HepG2 (cell line): ENCODE measurements at regions not wholly inside any gene's neighbourhood (a gene's known extent, or its start where the extent isn't known, plus 50 kb on each side); places are given as distances from the start of the nearest gene placed in this dataset.

ENCODE experiments used
- ATAC-seq: fragments of 200-7000 bp; cut with Tn5 transposase; 3 replicates; pipeline ENCODE4 v1.9.1; 2020; ENCODE audit warnings: mild to moderate bottlenecking, moderate library complexity
- BruUV-seq: library from RNA; stranded (reverse); fragments of 400-500 nt; replicated peaks from 2 replicates; lab custom pipeline; 2021; lab: Mats Ljungman, UMichigan
- CTCF ChIA-PET: fragments of 300-600 bp; formaldehyde crosslinking; extraction: SDS; loops from one replicate; lab custom pipeline; 2021; ENCODE audit warnings: low total read pairs, inconsistent platforms, low intra/inter-chr PET ratio; lab: Yijun Ruan, JAX
- POLR2A ChIA-PET: fragments of 350-600 bp; sonication (Branson Sonifier 250); formaldehyde crosslinking; loops from one replicate; lab custom pipeline; 2020; ENCODE audit warnings: antibody characterized with exemption, inconsistent platforms; lab: Yijun Ruan, JAX
- DNase-seq: peaks from one replicate; pipeline ENCODE4 v3.0.0-alpha.2; 2015; ENCODE audit warnings: low spot score
- FAIRE-seq: peaks from 3 replicates; lab custom pipeline; 2011; peaks lifted over from hg19 to GRCh38; lab: Jason Lieb, UNC
- H2AFZ ChIP-seq: one replicate; pipeline ENCODE4 v1.6.1; 2011; ENCODE audit warnings: low read length, inconsistent platforms
- H3K27ac ChIP-seq: fragments of 300-600 bp; 3 replicates; pipeline ENCODE4 v1.8.0; 2011; ENCODE audit warnings: mixed run types, mild to moderate bottlenecking, mixed read lengths, low read length, inconsistent platforms; ENCODE audit not compliant: insufficient read depth; ENCODE audit errors: extremely low read length
- H3K27me3 ChIP-seq, 2 experiments: fragments of 200-600 bp in 1 of 2; 2 replicates in 1 of 2; 3 replicates in 1 of 2; pipeline versions ENCODE4 v1.6.0 to v1.8.0; 2011; ENCODE audit warnings: low read length in 2 of 2, mild to moderate bottlenecking in 2 of 2, moderate library complexity in 2 of 2, inconsistent platforms in 1 of 2; ENCODE audit not compliant: insufficient read depth in 2 of 2, control insufficient read depth in 1 of 2
- H3K36me3 ChIP-seq, 2 experiments: fragments of 200-600 bp in 1 of 2; replicated peaks in 1 of 2; 2 replicates in 1 of 2; 3 replicates in 1 of 2; pipeline versions ENCODE4 v1.5.1 to v1.8.0; 2011; ENCODE audit warnings: low read length in 2 of 2, inconsistent platforms in 1 of 2; ENCODE audit not compliant: insufficient read depth in 2 of 2, control insufficient read depth in 1 of 2
- H3K4me1 ChIP-seq: 2 replicates; pipeline ENCODE4 v1.5.1; 2012; ENCODE audit warnings: low read length, inconsistent platforms; ENCODE audit not compliant: insufficient read depth
- H3K4me2 ChIP-seq: 2 replicates; pipeline ENCODE4 v1.6.0; 2011; ENCODE audit warnings: low read depth, low read length, inconsistent platforms
- H3K4me3 ChIP-seq, 3 experiments: fragments of 200-600 bp in 1 of 3; sonication (generic), shearing (Covaris generic) in 1 of 3; replicated peaks in 1 of 3; 2 replicates each; pipeline ENCODE4 v1.5.1; 2011 to 2016; ENCODE audit warnings: low read length in 3 of 3, inconsistent platforms in 2 of 3, low read depth in 2 of 3, mild to moderate bottlenecking in 2 of 3, control low read depth in 1 of 3, mixed read lengths in 1 of 3; ENCODE audit not compliant: insufficient read depth in 1 of 3
- H3K79me2 ChIP-seq: one replicate; pipeline ENCODE4 v1.6.1; 2011; ENCODE audit warnings: low read length, inconsistent platforms; ENCODE audit not compliant: insufficient read depth
- H3K9ac ChIP-seq: 2 replicates; pipeline ENCODE4 v1.6.0; 2011; ENCODE audit warnings: mild to moderate bottlenecking, low read depth, low read length, inconsistent platforms; ENCODE audit not compliant: insufficient read depth
- H3K9me3 ChIP-seq: 2 replicates; pipeline ENCODE4 v1.5.1; 2012; ENCODE audit warnings: mild to moderate bottlenecking, low read length
- H4K20me1 ChIP-seq: 2 replicates; pipeline ENCODE4 v1.6.0; 2011; ENCODE audit warnings: inconsistent platforms, mild to moderate bottlenecking, low read length, moderate library complexity; ENCODE audit not compliant: insufficient read depth
- GTF3A ChIP-seq: sonication (generic); formaldehyde crosslinking; conservative IDR thresholded peaks from 2 replicates; pipeline ENCODE4 v1.4.0; 2020; ENCODE audit warnings: mild to moderate bottlenecking, missing genetic modification reagents
- GZF1 ChIP-seq: sonication (generic); formaldehyde crosslinking; IDR thresholded peaks from 2 replicates; pipeline ENCODE4 v1.5.1; 2020; ENCODE audit warnings: mild to moderate bottlenecking, missing genetic modification reagents
- HNF4G ChIP-seq, 2 experiments: sonication (generic) in 1 of 2; formaldehyde crosslinking in 1 of 2; IDR thresholded peaks; 2 replicates each; pipeline versions ENCODE4 v1.4.0 to v1.6.1; 2011 to 2020; ENCODE audit warnings: borderline replicate concordance in 2 of 2, low read depth in 2 of 2, mild to moderate bottlenecking in 2 of 2, low read length in 1 of 2, missing genetic modification reagents in 1 of 2, moderate library complexity in 1 of 2
- HNRNPL ChIP-seq: fragments of 200-400 bp; formaldehyde crosslinking; IDR thresholded peaks from 2 replicates; pipeline ENCODE4 v1.6.1; 2017; ENCODE audit warnings: mild to moderate bottlenecking, low read depth, low read length
- MXD1 ChIP-seq: sonication (generic); formaldehyde crosslinking; IDR thresholded peaks from 2 replicates; pipeline ENCODE4 v1.4.0; 2020; ENCODE audit warnings: mild to moderate bottlenecking, missing genetic modification reagents
- SIX1 ChIP-seq: sonication (generic); formaldehyde crosslinking; IDR thresholded peaks from 2 replicates; pipeline ENCODE4 v1.4.0; 2020; ENCODE audit warnings: missing genetic modification reagents, borderline replicate concordance
- THAP7 ChIP-seq: sonication (generic); formaldehyde crosslinking; IDR thresholded peaks from 2 replicates; pipeline ENCODE4 v1.8.1; 2023; ENCODE audit warnings: mild to moderate bottlenecking, missing genetic modification reagents
- ZC3H13 ChIP-seq: sonication (generic); formaldehyde crosslinking; IDR thresholded peaks from 2 replicates; pipeline ENCODE4 v1.8.1; 2023; ENCODE audit warnings: mild to moderate bottlenecking, missing genetic modification reagents, moderate library complexity
- ZNF260 ChIP-seq: sonication (generic); formaldehyde crosslinking; IDR thresholded peaks from 2 replicates; pipeline ENCODE4 v1.4.0; 2020; ENCODE audit warnings: missing genetic modification reagents, low read depth, mild to moderate bottlenecking, borderline replicate concordance
- ZNF598 ChIP-seq: sonication (generic); formaldehyde crosslinking; IDR thresholded peaks from 2 replicates; pipeline ENCODE4 v1.5.1; 2020; ENCODE audit warnings: mild to moderate bottlenecking, missing genetic modification reagents, borderline replicate concordance
- ZNF704 ChIP-seq: sonication (generic); formaldehyde crosslinking; IDR thresholded peaks from 2 replicates; pipeline ENCODE4 v1.8.1; 2023; ENCODE audit warnings: mild to moderate bottlenecking, inconsistent platforms, moderate library complexity, missing genetic modification reagents, borderline replicate concordance
- ZNF713 ChIP-seq: sonication (generic); formaldehyde crosslinking; IDR thresholded peaks from 2 replicates; pipeline ENCODE4 v1.4.0; 2020; ENCODE audit warnings: mild to moderate bottlenecking, missing genetic modification reagents
- WGBS: methylation state at CpG from one replicate; pipeline ENCODE4 v1.1.6; 2017; ENCODE audit warnings: low lambda C conversion rate; 5-methylcytosine and 5-hydroxymethylcytosine counted together
- in situ Hi-C: cut with HindIII; loops from 2 replicates; pipeline ENCODE4 v1.10.0; 2017; ENCODE audit warnings: low pct_unique_long_range_greater_than_20kb; ENCODE audit not compliant: extremely low pct_ligation_motif_present
- intact Hi-C: fragments of 100-400 bp; cut with micrococcal nuclease; formaldehyde crosslinking; loops from one replicate; pipeline ENCODE4 v1.10.0; 2022; ENCODE audit not compliant: unreplicated experiment
- TF ChIP-seq, protein P1 (sequence below): sonication (generic); formaldehyde crosslinking; IDR thresholded peaks from 2 replicates; pipeline ENCODE4 v1.5.1; 2020; ENCODE audit warnings: mild to moderate bottlenecking, missing genetic modification reagents, moderate library complexity
- TF ChIP-seq, protein P2 (sequence below): sonication (generic); formaldehyde crosslinking; conservative IDR thresholded peaks from 2 replicates; pipeline ENCODE4 v1.8.0; 2022; ENCODE audit warnings: mild to moderate bottlenecking, moderate library complexity, missing genetic modification reagents
- TF ChIP-seq, protein P3 (sequence below): fragments of 450-650 bp; IDR thresholded peaks from 2 replicates; pipeline ENCODE4 v1.6.1; 2016

DNA sequence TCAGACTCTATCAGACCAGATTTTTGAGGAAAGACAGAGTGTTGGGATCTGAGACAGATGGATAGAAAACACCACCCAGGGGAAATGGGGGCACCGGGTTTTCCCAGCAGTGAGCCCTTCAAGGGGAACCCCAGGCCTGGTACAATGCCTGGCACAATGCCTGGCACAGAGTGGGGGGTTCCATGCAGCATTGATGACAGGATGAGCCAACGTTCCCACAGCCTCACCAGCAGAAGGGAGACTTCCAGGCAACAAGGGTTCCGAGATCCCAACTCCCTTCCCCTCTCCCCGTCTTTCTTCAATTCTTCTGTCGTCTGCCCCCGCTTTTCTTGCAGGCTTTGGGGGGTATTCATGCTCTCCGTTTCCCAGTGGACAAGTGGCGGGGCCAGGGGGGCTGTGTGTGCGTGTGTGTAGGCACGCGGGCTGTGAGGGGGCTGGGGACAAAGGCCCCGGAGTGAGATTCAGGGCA lies 132.1 kb upstream of the HAAO start:
- Histone ChIP-seq H3K79me2 (no peaks in the 10 kb centered on the region), H3K27ac (peak overlapping the region; percentile 88), H3K9me3 (no peaks in the 10 kb centered on the region), H2AFZ (no peak overlapping the region), H3K36me3 (no peaks in the 10 kb centered on the region), H3K4me1 (peaks cover 83% of the 10 kb centered on the region), H3K27me3 (peaks cover 0 to under 1% of the 10 kb centered on the region in 2 experiments; a peak in 1 of 5 replicates), H3K4me3 (peak overlapping the region; percentile 26 to 74 (median 70); a peak in 5 of 6 replicates), H4K20me1 (no peaks in the 10 kb centered on the region), H3K4me2 (peak overlapping the region; percentile 98), H3K9ac (peak overlapping the region; percentile 73)
- ChIA-PET POLR2A (interaction anchor here (2.9 to 10.9 kb wide), 4 partner anchors 11 to 114 kb away, joined by 19 to 169 read pairs (median 23); no protein-coding TSS in a partner anchor), CTCF (no interaction called here)
- no TSS peak for BruUV-seq
- ATAC-seq = no peak
- 33% methylated on average over 12 of the region's 12 CpGs for whole genome bisulfite sequencing
- DNase-seq = no peak
- no peak for FAIRE-seq
- in situ Hi-C loops (no loop called here), intact Hi-C loops (no loop called here)
- TF ChIP-seq, protein P1, sequence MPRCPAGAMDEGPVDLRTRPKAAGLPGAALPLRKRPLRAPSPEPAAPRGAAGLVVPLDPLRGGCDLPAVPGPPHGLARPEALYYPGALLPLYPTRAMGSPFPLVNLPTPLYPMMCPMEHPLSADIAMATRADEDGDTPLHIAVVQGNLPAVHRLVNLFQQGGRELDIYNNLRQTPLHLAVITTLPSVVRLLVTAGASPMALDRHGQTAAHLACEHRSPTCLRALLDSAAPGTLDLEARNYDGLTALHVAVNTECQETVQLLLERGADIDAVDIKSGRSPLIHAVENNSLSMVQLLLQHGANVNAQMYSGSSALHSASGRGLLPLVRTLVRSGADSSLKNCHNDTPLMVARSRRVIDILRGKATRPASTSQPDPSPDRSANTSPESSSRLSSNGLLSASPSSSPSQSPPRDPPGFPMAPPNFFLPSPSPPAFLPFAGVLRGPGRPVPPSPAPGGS (CRISPR knock-in tag) = 0 out of 2 replicates have a peak, but pooled peaks have one; percentile 26
- 0 out of 2 replicates have a peak, but pooled peaks have one; percentile 50 for TF ChIP-seq ZNF713 (CRISPR knock-in tag)
- 0 out of 2 replicates have a peak, but pooled peaks have one; percentile 72 for TF ChIP-seq GTF3A (CRISPR knock-in tag)
- 0 out of 2 replicates have a peak, but pooled peaks have one; percentile 75 for TF ChIP-seq ZNF260 (CRISPR knock-in tag)
- TF ChIP-seq HNF4G (IDR thresholded peaks at IDR 0.05; ENCODE audit: borderline replicate concordance, low read depth, low read length) = no peak
- TF ChIP-seq HNF4G (CRISPR knock-in tag; IDR thresholded peaks at IDR 0.05; ENCODE audit: borderline replicate concordance, low read depth) = peak; percentile 70; the same call in 1 of the 2 replicates
- TF ChIP-seq GZF1 = no peak
- TF ChIP-seq THAP7 (CRISPR knock-in tag) = 0 out of 2 replicates have a peak, but pooled peaks have one; percentile 11
- TF ChIP-seq, protein P2, sequence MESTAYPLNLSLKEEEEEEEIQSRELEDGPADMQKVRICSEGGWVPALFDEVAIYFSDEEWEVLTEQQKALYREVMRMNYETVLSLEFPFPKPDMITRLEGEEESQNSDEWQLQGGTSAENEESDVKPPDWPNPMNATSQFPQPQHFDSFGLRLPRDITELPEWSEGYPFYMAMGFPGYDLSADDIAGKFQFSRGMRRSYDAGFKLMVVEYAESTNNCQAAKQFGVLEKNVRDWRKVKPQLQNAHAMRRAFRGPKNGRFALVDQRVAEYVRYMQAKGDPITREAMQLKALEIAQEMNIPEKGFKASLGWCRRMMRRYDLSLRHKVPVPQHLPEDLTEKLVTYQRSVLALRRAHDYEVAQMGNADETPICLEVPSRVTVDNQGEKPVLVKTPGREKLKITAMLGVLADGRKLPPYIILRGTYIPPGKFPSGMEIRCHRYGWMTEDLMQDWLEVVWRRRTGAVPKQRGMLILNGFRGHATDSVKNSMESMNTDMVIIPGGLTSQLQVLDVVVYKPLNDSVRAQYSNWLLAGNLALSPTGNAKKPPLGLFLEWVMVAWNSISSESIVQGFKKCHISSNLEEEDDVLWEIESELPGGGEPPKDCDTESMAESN (CRISPR knock-in tag) = 0 out of 2 replicates have a peak, but pooled peaks have one; percentile 26
- TF ChIP-seq ZNF704 (CRISPR knock-in tag) = 0 out of 2 replicates have a peak, but pooled peaks have one; percentile 12
- 0 out of 2 replicates have a peak, but pooled peaks have one; percentile 13 for TF ChIP-seq ZNF598 (CRISPR knock-in tag)
- TF ChIP-seq HNRNPL = 0 out of 2 replicates have a peak, but pooled peaks have one; percentile 52
- TF ChIP-seq ZC3H13 (CRISPR knock-in tag) = peak; percentile 49; the same call in 1 of the 2 replicates
- TF ChIP-seq MXD1 (CRISPR knock-in tag) = 0 out of 2 replicates have a peak, but pooled peaks have one; percentile 0
- TF ChIP-seq, protein P3, sequence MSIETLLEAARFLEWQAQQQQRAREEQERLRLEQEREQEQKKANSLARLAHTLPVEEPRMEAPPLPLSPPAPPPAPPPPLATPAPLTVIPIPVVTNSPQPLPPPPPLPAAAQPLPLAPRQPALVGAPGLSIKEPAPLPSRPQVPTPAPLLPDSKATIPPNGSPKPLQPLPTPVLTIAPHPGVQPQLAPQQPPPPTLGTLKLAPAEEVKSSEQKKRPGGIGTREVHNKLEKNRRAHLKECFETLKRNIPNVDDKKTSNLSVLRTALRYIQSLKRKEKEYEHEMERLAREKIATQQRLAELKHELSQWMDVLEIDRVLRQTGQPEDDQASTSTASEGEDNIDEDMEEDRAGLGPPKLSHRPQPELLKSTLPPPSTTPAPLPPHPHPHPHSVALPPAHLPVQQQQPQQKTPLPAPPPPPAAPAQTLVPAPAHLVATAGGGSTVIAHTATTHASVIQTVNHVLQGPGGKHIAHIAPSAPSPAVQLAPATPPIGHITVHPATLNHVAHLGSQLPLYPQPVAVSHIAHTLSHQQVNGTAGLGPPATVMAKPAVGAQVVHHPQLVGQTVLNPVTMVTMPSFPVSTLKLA = no peak
- no peak for TF ChIP-seq SIX1 (CRISPR knock-in tag)
